ENCODE measurements at regions not wholly inside any gene's neighbourhood (a gene's known extent, or its start where the extent isn't known, plus 50 kb on each side); places are given as distances from the start of the nearest gene placed in this dataset.

DNA sequence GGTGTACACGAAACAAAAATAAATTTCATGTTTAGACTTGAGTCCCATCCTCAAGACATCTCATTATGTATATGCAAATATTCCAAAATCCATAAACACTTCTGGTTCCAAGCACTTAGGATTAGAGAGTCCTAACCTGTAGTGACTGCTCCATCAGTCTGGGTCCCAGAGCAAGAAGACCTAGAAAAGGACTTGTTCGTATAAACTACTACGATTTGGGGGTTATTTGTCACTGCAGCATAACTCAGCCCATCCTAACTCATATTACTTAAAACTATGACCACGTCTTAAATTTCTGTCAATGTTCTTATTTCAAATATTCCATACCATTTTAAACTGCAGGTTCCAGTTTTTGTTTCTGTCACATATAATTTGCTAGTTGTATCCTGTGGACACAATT lies 463.0 kb downstream of the AGTPBP1 start:
- TF ChIP-seq, protein P1, sequence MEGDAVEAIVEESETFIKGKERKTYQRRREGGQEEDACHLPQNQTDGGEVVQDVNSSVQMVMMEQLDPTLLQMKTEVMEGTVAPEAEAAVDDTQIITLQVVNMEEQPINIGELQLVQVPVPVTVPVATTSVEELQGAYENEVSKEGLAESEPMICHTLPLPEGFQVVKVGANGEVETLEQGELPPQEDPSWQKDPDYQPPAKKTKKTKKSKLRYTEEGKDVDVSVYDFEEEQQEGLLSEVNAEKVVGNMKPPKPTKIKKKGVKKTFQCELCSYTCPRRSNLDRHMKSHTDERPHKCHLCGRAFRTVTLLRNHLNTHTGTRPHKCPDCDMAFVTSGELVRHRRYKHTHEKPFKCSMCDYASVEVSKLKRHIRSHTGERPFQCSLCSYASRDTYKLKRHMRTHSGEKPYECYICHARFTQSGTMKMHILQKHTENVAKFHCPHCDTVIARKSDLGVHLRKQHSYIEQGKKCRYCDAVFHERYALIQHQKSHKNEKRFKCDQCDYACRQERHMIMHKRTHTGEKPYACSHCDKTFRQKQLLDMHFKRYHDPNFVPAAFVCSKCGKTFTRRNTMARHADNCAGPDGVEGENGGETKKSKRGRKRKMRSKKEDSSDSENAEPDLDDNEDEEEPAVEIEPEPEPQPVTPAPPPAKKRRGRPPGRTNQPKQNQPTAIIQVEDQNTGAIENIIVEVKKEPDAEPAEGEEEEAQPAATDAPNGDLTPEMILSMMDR (IDR thresholded peaks at IDR 0.05) = no peak
- TF ChIP-seq EZH2 (IDR thresholded peaks at IDR 0.05; ENCODE audit: borderline replicate concordance, insufficient read depth, low read depth, low read length, poor library complexity, severe bottlenecking) = no peak

Data from B cell (primary cell).